ENCODE measurements at regions not wholly inside any gene's neighbourhood (a gene's known extent, or its start where the extent isn't known, plus 50 kb on each side); places are given as distances from the start of the nearest gene placed in this dataset.

DNA sequence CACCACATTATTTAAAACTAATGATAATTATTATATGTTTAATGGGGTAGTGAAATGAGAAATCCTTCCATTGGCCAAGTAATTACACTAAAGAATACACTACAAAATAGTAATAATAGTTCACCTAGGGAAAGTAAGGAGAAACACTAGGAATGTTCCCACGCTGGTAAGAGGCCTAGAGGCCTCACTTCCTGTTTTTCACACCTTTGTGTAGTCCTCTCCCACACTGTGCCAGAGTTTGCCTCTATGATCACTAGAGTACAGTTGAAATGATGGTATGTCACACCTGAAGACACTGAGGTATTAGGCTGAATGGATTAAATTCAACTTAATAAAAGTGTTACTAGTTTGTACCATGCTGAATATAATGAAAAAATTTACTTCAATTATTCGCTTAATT, 1348.0 kb upstream of the ATXN8OS start:
- Mint-ChIP-seq H3K36me3 (ENCODE audit: low read depth) (no peaks in the 10 kb centered on the region), H3K4me1 (ENCODE audit: low read depth) (no peaks in the 10 kb centered on the region), H3K27me3 (no peaks in the 10 kb centered on the region), H3K9me3 (peaks cover 10% of the 10 kb centered on the region), H3K27ac (no peak overlapping the region), H3K4me3 (no peak overlapping the region)
- intact Hi-C loops (cut with micrococcal nuclease) = no loop called here
- POLR2A ChIA-PET = no interaction called here
- CTCF ChIA-PET = no interaction called here
- TF ChIP-seq, protein P1, sequence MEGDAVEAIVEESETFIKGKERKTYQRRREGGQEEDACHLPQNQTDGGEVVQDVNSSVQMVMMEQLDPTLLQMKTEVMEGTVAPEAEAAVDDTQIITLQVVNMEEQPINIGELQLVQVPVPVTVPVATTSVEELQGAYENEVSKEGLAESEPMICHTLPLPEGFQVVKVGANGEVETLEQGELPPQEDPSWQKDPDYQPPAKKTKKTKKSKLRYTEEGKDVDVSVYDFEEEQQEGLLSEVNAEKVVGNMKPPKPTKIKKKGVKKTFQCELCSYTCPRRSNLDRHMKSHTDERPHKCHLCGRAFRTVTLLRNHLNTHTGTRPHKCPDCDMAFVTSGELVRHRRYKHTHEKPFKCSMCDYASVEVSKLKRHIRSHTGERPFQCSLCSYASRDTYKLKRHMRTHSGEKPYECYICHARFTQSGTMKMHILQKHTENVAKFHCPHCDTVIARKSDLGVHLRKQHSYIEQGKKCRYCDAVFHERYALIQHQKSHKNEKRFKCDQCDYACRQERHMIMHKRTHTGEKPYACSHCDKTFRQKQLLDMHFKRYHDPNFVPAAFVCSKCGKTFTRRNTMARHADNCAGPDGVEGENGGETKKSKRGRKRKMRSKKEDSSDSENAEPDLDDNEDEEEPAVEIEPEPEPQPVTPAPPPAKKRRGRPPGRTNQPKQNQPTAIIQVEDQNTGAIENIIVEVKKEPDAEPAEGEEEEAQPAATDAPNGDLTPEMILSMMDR (IDR thresholded peaks at IDR 0.05) = no peak
- DNase-seq = no peak
- ATAC-seq = no peak

GRCh38 chr13:68749796-68750195, 1357.8 kb upstream of the ATXN8OS start:
- ChIA-PET CTCF (no interaction called here), POLR2A (no interaction called here)
- no peaks in the 10 kb centered on the region for H3K4me1 Mint-ChIP-seq (ENCODE audit: low read depth)
- DNase-seq (no peak), ATAC-seq (no peak)
- H3K36me3 Mint-ChIP-seq (ENCODE audit: low read depth) = no peaks in the 10 kb centered on the region
- TF ChIP-seq, protein P1 (IDR thresholded peaks at IDR 0.05) = no peak
- H3K27ac Mint-ChIP-seq = no peak overlapping the region
- H3K27me3 Mint-ChIP-seq = no peaks in the 10 kb centered on the region
- peaks cover 12% of the 10 kb centered on the region for H3K9me3 Mint-ChIP-seq
- intact Hi-C loops (cut with micrococcal nuclease) = no loop called here
- H3K4me3 Mint-ChIP-seq = no peak overlapping the region

GRCh38 chr13:68748038-68748437, 1359.6 kb upstream of the ATXN8OS start:
- CTCF ChIA-PET = no interaction called here
- POLR2A ChIA-PET = no interaction called here
- Mint-ChIP-seq H3K27me3 (no peaks in the 10 kb centered on the region), H3K27ac (no peak overlapping the region), H3K9me3 (peaks cover 10% of the 10 kb centered on the region), H3K36me3 (ENCODE audit: low read depth) (no peaks in the 10 kb centered on the region), H3K4me1 (ENCODE audit: low read depth) (no peaks in the 10 kb centered on the region), H3K4me3 (no peak overlapping the region)
- DNase-seq = no peak
- TF ChIP-seq, protein P1 (IDR thresholded peaks at IDR 0.05) = no peak
- ATAC-seq = no peak
- intact Hi-C loops (cut with micrococcal nuclease) = no loop called here

DNA sequence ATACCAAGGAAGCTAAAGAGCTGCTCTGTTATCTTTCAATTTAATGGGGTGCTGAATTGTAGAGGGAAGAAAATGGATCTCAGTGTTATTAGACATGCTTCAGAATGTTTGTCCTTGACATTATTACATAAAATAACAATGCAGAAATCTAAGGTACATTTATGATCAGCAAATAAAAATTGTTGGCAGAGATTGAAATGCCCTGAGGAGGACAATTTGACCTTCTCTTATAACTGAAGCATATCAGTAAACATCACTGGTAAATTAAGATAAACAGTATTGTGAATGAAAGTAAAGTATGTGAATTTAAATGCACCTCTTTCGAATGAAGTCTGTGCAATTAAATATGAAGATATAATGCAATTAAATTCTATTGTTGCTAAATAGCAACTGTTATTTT, 1362.1 kb upstream of the ATXN8OS start:
- ATAC-seq = no peak
- POLR2A ChIA-PET = no interaction called here
- TF ChIP-seq, protein P1 (IDR thresholded peaks at IDR 0.05) = no peak
- H3K27me3 Mint-ChIP-seq = no peaks in the 10 kb centered on the region
- peaks cover 8% of the 10 kb centered on the region for H3K9me3 Mint-ChIP-seq
- no peak overlapping the region for H3K27ac Mint-ChIP-seq
- no peaks in the 10 kb centered on the region for H3K36me3 Mint-ChIP-seq (ENCODE audit: low read depth)
- CTCF ChIA-PET = no interaction called here
- H3K4me3 Mint-ChIP-seq = no peak overlapping the region
- no peak for DNase-seq
- H3K4me1 Mint-ChIP-seq (ENCODE audit: low read depth) = no peaks in the 10 kb centered on the region
- intact Hi-C loops (cut with micrococcal nuclease) = no loop called here

DNA sequence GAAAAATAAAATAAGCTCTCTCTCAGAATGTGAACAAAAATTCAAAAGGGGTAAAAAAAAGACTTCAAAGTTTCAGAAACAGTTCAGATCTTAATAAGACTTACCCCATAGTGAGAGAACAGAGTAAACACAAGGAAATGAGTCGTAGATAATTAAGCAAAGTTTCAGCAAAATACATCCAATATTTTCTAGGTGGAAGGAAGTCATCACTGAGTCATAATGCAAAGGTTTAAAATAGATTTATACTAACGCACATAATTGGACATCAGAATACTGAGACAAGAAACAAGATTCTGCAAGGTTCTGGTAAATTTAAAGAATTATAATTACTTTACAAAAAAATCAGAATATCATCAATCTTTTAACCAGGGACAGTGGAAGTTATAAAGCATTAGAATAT, 1370.7 kb upstream of the ATXN8OS start:
- ATAC-seq = no peak
- no peak for DNase-seq
- Mint-ChIP-seq H3K4me1 (ENCODE audit: low read depth) (no peaks in the 10 kb centered on the region), H3K9me3 (no peaks in the 10 kb centered on the region), H3K27ac (no peak overlapping the region), H3K4me3 (no peak overlapping the region), H3K36me3 (ENCODE audit: low read depth) (no peaks in the 10 kb centered on the region), H3K27me3 (no peaks in the 10 kb centered on the region)
- CTCF ChIA-PET = no interaction called here
- POLR2A ChIA-PET = no interaction called here
- TF ChIP-seq, protein P1 (IDR thresholded peaks at IDR 0.05) = no peak
- intact Hi-C loops (cut with micrococcal nuclease) = no loop called here

Data from activated CD8-positive, alpha-beta T cell treated with anti-CD3 and anti-CD28 coated beads for 36 hours (primary cell).